ENCODE measurements at regions not wholly inside any gene's neighbourhood (a gene's known extent, or its start where the extent isn't known, plus 50 kb on each side); places are given as distances from the start of the nearest gene placed in this dataset.
"Not testable (repeated sequence)": the region's sequence is repeated elsewhere in the genome, so short reads cannot be mapped to it uniquely, and the experiment has no call there.

- H3K4me1 ChIP-seq (ENCODE audit: insufficient read depth, low read length) = no peaks in the 10 kb centered on the region
- no peak overlapping the region for H3K9ac ChIP-seq (ENCODE audit: low read depth, low read length)
- ATAC-seq (ENCODE audit: insufficient read depth, low read depth) (no peak), DNase-seq (no peak)
- H3K36me3 ChIP-seq (ENCODE audit: insufficient read depth, low read length) = no peaks in the 10 kb centered on the region
- no peak overlapping the region for H3K4me2 ChIP-seq (ENCODE audit: insufficient read depth, low read length)
- no peaks in the 10 kb centered on the region for H3K27me3 ChIP-seq (ENCODE audit: insufficient read depth, low read length, poor library complexity)
- no peaks in the 10 kb centered on the region for H3K9me3 ChIP-seq (ENCODE audit: insufficient read depth, low read length, severe bottlenecking)
- no peak overlapping the region for H2AFZ ChIP-seq (ENCODE audit: low read depth, low read length)
- H3K4me3 ChIP-seq (ENCODE audit: low read depth in 1 of 2, low read length in 2 of 2) = no peak overlapping the region
- H3K79me2 ChIP-seq (ENCODE audit: insufficient read depth, low read length) = no peaks in the 10 kb centered on the region
- no peak for TF ChIP-seq EZH2 (IDR thresholded peaks at IDR 0.05; ENCODE audit: borderline replicate concordance, low read depth, low read length, severe bottlenecking)
- TF ChIP-seq, protein P1, sequence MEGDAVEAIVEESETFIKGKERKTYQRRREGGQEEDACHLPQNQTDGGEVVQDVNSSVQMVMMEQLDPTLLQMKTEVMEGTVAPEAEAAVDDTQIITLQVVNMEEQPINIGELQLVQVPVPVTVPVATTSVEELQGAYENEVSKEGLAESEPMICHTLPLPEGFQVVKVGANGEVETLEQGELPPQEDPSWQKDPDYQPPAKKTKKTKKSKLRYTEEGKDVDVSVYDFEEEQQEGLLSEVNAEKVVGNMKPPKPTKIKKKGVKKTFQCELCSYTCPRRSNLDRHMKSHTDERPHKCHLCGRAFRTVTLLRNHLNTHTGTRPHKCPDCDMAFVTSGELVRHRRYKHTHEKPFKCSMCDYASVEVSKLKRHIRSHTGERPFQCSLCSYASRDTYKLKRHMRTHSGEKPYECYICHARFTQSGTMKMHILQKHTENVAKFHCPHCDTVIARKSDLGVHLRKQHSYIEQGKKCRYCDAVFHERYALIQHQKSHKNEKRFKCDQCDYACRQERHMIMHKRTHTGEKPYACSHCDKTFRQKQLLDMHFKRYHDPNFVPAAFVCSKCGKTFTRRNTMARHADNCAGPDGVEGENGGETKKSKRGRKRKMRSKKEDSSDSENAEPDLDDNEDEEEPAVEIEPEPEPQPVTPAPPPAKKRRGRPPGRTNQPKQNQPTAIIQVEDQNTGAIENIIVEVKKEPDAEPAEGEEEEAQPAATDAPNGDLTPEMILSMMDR (IDR thresholded peaks at IDR 0.05; ENCODE audit: borderline replicate concordance, extremely low read depth, low read length, poor library complexity, severe bottlenecking) = no peak
- H4K20me1 ChIP-seq (ENCODE audit: insufficient read depth, low read length) = no peaks in the 10 kb centered on the region
- H3K27ac ChIP-seq (ENCODE audit: low read length) = no peak overlapping the region
Observed at GRCh38 chr3:116512281-116512680, 67.0 kb upstream of the LSAMP start.

DNA sequence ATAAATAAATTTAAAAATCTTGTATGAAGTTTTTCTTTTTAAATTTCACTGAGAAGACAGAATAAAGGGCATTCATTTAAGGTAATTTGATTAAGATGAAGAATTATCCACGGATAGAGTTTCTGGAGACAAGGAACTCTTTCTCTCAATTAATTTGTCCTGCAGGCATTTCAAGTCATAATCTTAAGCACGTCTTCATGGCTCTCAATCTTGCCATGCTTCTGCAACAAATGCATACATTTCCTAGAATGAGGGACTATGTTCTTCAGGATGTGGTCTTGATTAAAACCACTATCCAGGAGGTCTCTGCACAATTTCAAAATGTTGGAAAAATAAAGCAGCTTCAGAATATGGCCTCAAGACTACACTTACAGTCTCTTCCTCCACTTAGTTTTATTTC is 67.6 kb upstream of the LSAMP start:
- no peak overlapping the region for H3K9ac ChIP-seq (ENCODE audit: low read depth, low read length)
- no peak for TF ChIP-seq EZH2 (IDR thresholded peaks at IDR 0.05; ENCODE audit: borderline replicate concordance, low read depth, low read length, severe bottlenecking)
- TF ChIP-seq, protein P1 (IDR thresholded peaks at IDR 0.05; ENCODE audit: borderline replicate concordance, extremely low read depth, low read length, poor library complexity, severe bottlenecking) = no peak
- H3K36me3 ChIP-seq (ENCODE audit: insufficient read depth, low read length) = no peaks in the 10 kb centered on the region
- ATAC-seq (ENCODE audit: insufficient read depth, low read depth) = no peak
- H4K20me1 ChIP-seq (ENCODE audit: insufficient read depth, low read length) = no peaks in the 10 kb centered on the region
- no peaks in the 10 kb centered on the region for H3K9me3 ChIP-seq (ENCODE audit: insufficient read depth, low read length, severe bottlenecking)
- H3K79me2 ChIP-seq (ENCODE audit: insufficient read depth, low read length) = no peaks in the 10 kb centered on the region
- no peak overlapping the region for H3K27ac ChIP-seq (ENCODE audit: low read length)
- H3K4me1 ChIP-seq (ENCODE audit: insufficient read depth, low read length) = no peaks in the 10 kb centered on the region
- H3K4me3 ChIP-seq (ENCODE audit: low read depth in 1 of 2, low read length in 2 of 2) = no peak overlapping the region
- H2AFZ ChIP-seq (ENCODE audit: low read depth, low read length) = no peak overlapping the region
- no peak for DNase-seq
- H3K27me3 ChIP-seq (ENCODE audit: insufficient read depth, low read length, poor library complexity) = no peaks in the 10 kb centered on the region
- H3K4me2 ChIP-seq (ENCODE audit: insufficient read depth, low read length) = no peak overlapping the region

DNA sequence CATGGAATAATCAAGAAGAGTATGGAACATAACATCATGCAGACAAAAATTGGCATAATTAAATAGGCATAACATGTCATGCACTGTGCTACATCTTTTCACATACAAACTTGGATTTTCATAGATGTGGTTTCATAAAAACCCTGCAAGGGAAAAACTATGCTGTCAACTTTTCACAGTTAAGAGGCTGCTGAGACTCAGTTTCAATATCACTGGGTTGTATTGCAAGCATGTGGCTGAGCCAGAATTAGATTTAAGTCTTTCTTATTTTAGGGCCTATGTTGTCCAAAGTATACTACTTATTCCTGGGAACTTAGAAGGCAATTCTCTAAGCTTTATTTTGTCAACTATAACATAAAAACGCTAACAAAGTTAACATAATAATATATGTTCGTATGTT is 70.7 kb upstream of the LSAMP start:
- Histone ChIP-seq H3K79me2 (ENCODE audit: insufficient read depth, low read length) (no peaks in the 10 kb centered on the region), H2AFZ (ENCODE audit: low read depth, low read length) (no peak overlapping the region), H3K27me3 (ENCODE audit: insufficient read depth, low read length, poor library complexity) (no peaks in the 10 kb centered on the region), H3K9me3 (ENCODE audit: insufficient read depth, low read length, severe bottlenecking) (no peaks in the 10 kb centered on the region), H3K36me3 (ENCODE audit: insufficient read depth, low read length) (no peaks in the 10 kb centered on the region), H3K27ac (ENCODE audit: low read length) (no peak overlapping the region), H3K9ac (ENCODE audit: low read depth, low read length) (no peak overlapping the region), H4K20me1 (ENCODE audit: insufficient read depth, low read length) (no peaks in the 10 kb centered on the region), H3K4me2 (ENCODE audit: insufficient read depth, low read length) (no peak overlapping the region), H3K4me1 (ENCODE audit: insufficient read depth, low read length) (no peaks in the 10 kb centered on the region), H3K4me3 (ENCODE audit: low read depth in 1 of 2, low read length in 2 of 2) (no peak overlapping the region)
- ATAC-seq (ENCODE audit: insufficient read depth, low read depth) = no peak
- DNase-seq = no peak
- TF ChIP-seq, protein P1 (IDR thresholded peaks at IDR 0.05; ENCODE audit: borderline replicate concordance, extremely low read depth, low read length, poor library complexity, severe bottlenecking) = no peak
- TF ChIP-seq EZH2 (IDR thresholded peaks at IDR 0.05; ENCODE audit: borderline replicate concordance, low read depth, low read length, severe bottlenecking) = no peak

DNA sequence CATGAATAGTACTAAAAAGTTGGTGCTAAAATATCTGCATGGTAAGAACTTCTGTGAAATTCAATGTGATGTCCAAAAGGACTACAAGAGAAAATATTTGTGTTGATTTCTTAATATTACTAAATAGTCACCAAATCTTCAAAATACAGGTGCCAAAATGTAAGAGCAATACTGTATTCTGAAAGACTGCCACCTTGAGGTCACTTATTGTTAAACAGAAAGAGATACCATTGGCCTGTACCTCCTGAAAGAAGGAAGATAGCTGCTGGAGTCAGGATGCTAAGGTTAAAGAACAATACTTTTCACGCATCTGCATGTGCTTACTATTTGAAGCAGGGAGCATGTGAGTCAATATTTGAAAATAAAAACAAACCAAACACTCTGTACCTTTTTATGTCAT is 72.0 kb upstream of the LSAMP start:
- H3K9ac ChIP-seq (ENCODE audit: low read depth, low read length) = no peak overlapping the region
- no peaks in the 10 kb centered on the region for H3K4me1 ChIP-seq (ENCODE audit: insufficient read depth, low read length)
- no peaks in the 10 kb centered on the region for H3K79me2 ChIP-seq (ENCODE audit: insufficient read depth, low read length)
- DNase-seq (no peak), ATAC-seq (ENCODE audit: insufficient read depth, low read depth) (no peak)
- H2AFZ ChIP-seq (ENCODE audit: low read depth, low read length) = no peak overlapping the region
- TF ChIP-seq EZH2 (IDR thresholded peaks at IDR 0.05; ENCODE audit: borderline replicate concordance, low read depth, low read length, severe bottlenecking) = no peak
- TF ChIP-seq, protein P1 (IDR thresholded peaks at IDR 0.05; ENCODE audit: borderline replicate concordance, extremely low read depth, low read length, poor library complexity, severe bottlenecking) = peak; percentile 10
- H3K27me3 ChIP-seq (ENCODE audit: insufficient read depth, low read length, poor library complexity) = no peaks in the 10 kb centered on the region
- no peak overlapping the region for H3K4me2 ChIP-seq (ENCODE audit: insufficient read depth, low read length)
- no peaks in the 10 kb centered on the region for H3K36me3 ChIP-seq (ENCODE audit: insufficient read depth, low read length)
- H3K27ac ChIP-seq (ENCODE audit: low read length) = no peak overlapping the region
- H3K4me3 ChIP-seq (ENCODE audit: low read depth in 1 of 2, low read length in 2 of 2) = no peak overlapping the region
- H4K20me1 ChIP-seq (ENCODE audit: insufficient read depth, low read length) = no peaks in the 10 kb centered on the region
- H3K9me3 ChIP-seq (ENCODE audit: insufficient read depth, low read length, severe bottlenecking) = no peaks in the 10 kb centered on the region

GRCh38 chr3:116519101-116519500 is 73.8 kb upstream of the LSAMP start:
- not testable (repeated sequence) for H3K9ac ChIP-seq (ENCODE audit: low read depth, low read length); DNase-seq; H3K27me3 ChIP-seq (ENCODE audit: insufficient read depth, low read length, poor library complexity); H3K9me3 ChIP-seq (ENCODE audit: insufficient read depth, low read length, severe bottlenecking); ATAC-seq (ENCODE audit: insufficient read depth, low read depth); H3K27ac ChIP-seq (ENCODE audit: low read length); H3K79me2 ChIP-seq (ENCODE audit: insufficient read depth, low read length); H3K36me3 ChIP-seq (ENCODE audit: insufficient read depth, low read length); H4K20me1 ChIP-seq (ENCODE audit: insufficient read depth, low read length); H3K4me2 ChIP-seq (ENCODE audit: insufficient read depth, low read length); H2AFZ ChIP-seq (ENCODE audit: low read depth, low read length); H3K4me1 ChIP-seq (ENCODE audit: insufficient read depth, low read length); H3K4me3 ChIP-seq (ENCODE audit: low read depth in 1 of 2, low read length in 2 of 2)

Data from DND-41 (cell line).